ENCODE measurements at regions not wholly inside any gene's neighbourhood (a gene's known extent, or its start where the extent isn't known, plus 50 kb on each side); places are given as distances from the start of the nearest gene placed in this dataset.

GRCh38 chr20:24376311-24377099 is 92.9 kb upstream of the SYNDIG1 start:
- DNase-seq, result no peak

- no peak for DNase-seq
Measured at GRCh38 chr20:24373372-24373771, 96.1 kb upstream of the SYNDIG1 start.

GRCh38 chr20:24370911-24371695 is 98.3 kb upstream of the SYNDIG1 start:
- DNase-seq, result no peak

- no peak for DNase-seq
Measured at GRCh38 chr20:24370249-24370648, 99.2 kb upstream of the SYNDIG1 start.

GRCh38 chr20:24368253-24368652 is 101.2 kb upstream of the SYNDIG1 start:
- DNase-seq, result no peak

GRCh38 chr20:24366336-24367004 is 103.0 kb upstream of the SYNDIG1 start:
- DNase-seq, result no peak

- DNase-seq, result no peak
Measured at GRCh38 chr20:24365670-24366069, 103.8 kb upstream of the SYNDIG1 start.

GRCh38 chr20:24364482-24364881 is 104.9 kb upstream of the SYNDIG1 start:
- peak in 1 of 3 experiments; percentile 7 for DNase-seq

- DNase-seq, result no peak
Measured at GRCh38 chr20:24363031-24363430, 106.4 kb upstream of the SYNDIG1 start.

GRCh38 chr20:24362080-24362479 is 107.3 kb upstream of the SYNDIG1 start:
- DNase-seq, result no peak

- no peak for DNase-seq
Measured at GRCh38 chr20:24361541-24361940, 107.9 kb upstream of the SYNDIG1 start.

GRCh38 chr20:24360531-24360930 is 108.9 kb upstream of the SYNDIG1 start:
- no peak for DNase-seq

GRCh38 chr20:24359321-24360027 is 110.0 kb upstream of the SYNDIG1 start:
- DNase-seq, result no peak

- DNase-seq, result no peak
Measured at GRCh38 chr20:24357931-24358330, 111.5 kb upstream of the SYNDIG1 start.

GRCh38 chr20:24357177-24357576 is 112.3 kb upstream of the SYNDIG1 start:
- no peak for DNase-seq

GRCh38 chr20:24353135-24353690 is 116.2 kb upstream of the SYNDIG1 start:
- no peak for DNase-seq

- no peak for DNase-seq
Measured at GRCh38 chr20:24350923-24351368, 118.5 kb upstream of the SYNDIG1 start.

- DNase-seq, result no peak
Measured at GRCh38 chr20:24341781-24342180, 127.6 kb upstream of the SYNDIG1 start.

- DNase-seq, result no peak
Measured at GRCh38 chr20:24340933-24341332, 128.5 kb upstream of the SYNDIG1 start.

- DNase-seq, result no peak
Measured at GRCh38 chr20:24339210-24339641, 130.2 kb upstream of the SYNDIG1 start.

GRCh38 chr20:24337551-24337950 is 131.9 kb upstream of the SYNDIG1 start:
- DNase-seq, result no peak

- no peak for DNase-seq
Measured at GRCh38 chr20:24337069-24337468, 132.4 kb upstream of the SYNDIG1 start.

GRCh38 chr20:24334830-24335229 is 134.6 kb upstream of the SYNDIG1 start:
- no peak for DNase-seq

Measured in NCI-H1417 (cell line).